NT2/D1 (cell line): ENCODE measurements at regions not wholly inside any gene's neighbourhood (a gene's known extent, or its start where the extent isn't known, plus 50 kb on each side); places are given as distances from the start of the nearest gene placed in this dataset.

Experiments used
- SUZ12 ChIP-seq: IDR thresholded peaks from 2 replicates; pipeline ENCODE4 v1.6.1; 2011; ENCODE audit not compliant: insufficient read length, insufficient read depth; ENCODE audit errors: extremely low read depth
- ZNF274 ChIP-seq: IDR thresholded peaks from 2 replicates; pipeline ENCODE4 v1.6.1; 2011; ENCODE audit warnings: mild to moderate bottlenecking, low read depth, low read length

DNA sequence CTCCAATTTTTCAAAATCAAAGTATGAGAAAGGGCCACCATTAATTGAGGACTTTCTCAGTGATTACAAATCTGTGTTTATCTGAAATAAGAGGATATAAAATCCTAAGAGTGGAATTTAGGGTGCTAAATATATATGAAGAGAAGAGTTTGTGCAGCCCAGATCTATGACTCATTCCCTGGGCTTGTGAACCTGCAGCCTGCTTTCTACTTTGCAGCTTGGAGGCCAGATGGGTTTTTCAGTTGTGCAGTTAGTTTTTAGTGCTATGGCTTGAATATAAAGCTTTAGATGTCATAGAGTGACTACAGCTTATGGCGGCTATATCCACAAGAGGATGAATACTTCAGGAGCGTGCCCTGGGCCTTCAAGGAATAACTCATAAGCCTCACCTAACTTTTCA, 1391.1 kb downstream of the FSTL5 start:
- TF ChIP-seq SUZ12 (no peak), ZNF274 (no peak)
